GM19351 (cell line): ENCODE measurements at regions not wholly inside any gene's neighbourhood (a gene's known extent, or its start where the extent isn't known, plus 50 kb on each side); places are given as distances from the start of the nearest gene placed in this dataset.
"Not testable (repeated sequence)": the region's sequence is repeated elsewhere in the genome, so short reads cannot be mapped to it uniquely, and the experiment has no call there.

Source experiments
- ATAC-seq: cut with Tn5 transposase; IDR thresholded peaks from one replicate; pipeline ENCODE4 v1.9.1; 2021; ENCODE audit warnings: mild to moderate bottlenecking, moderate library complexity; ENCODE audit not compliant: unreplicated experiment

- not testable (repeated sequence) for ATAC-seq
These were observed 239.3 kb upstream of the SGCG start for GRCh38 chr13:22941495-22941894.

DNA sequence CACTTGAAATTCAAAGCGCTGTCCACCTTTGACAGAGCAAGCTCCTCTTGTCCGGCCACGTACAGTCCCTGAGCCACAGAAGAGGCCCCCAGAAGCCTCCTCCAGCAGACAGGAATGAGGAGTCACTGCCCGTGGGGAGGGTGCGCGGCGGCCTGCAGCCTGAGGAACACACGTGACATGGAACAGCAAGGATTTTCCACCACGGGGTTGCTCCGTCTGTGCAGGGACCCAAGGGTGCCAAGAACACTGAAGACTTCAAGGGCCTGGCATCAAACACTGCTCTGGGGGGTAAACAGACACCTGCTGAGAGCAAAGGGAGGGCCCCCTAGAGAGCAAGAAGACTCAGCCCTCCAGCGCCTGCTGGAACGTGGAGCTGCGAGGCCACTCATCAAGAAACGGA, 237.9 kb upstream of the SGCG start:
- not testable (repeated sequence) for ATAC-seq

DNA sequence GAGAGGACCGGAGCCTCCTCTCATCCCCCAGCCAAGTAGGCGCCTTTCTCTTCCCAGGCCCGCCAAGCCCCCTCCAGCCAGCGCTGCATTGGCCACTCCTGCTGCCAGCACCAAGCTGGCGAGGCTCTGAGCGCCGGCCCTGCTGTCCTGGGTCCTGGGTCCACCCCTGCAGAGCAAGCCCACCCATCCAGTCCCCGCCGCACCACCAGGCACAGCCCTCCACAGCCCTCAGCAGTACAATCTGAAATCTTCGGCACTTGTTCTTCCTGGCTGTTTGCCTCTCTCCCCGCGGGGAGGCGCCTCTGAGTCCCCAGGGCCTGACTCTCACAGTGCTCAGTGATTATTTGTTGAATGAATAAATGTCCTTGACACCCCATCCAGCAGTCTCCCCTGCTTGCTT, 236.4 kb upstream of the SGCG start:
- no peak for ATAC-seq

- no peak for ATAC-seq
These were observed 235.2 kb upstream of the SGCG start for GRCh38 chr13:22945321-22946226.

GRCh38 chr13:22948421-22948820, 232.4 kb upstream of the SGCG start:
- ATAC-seq = no peak

GRCh38 chr13:22952018-22952417, 228.8 kb upstream of the SGCG start:
- not testable (repeated sequence) for ATAC-seq

DNA sequence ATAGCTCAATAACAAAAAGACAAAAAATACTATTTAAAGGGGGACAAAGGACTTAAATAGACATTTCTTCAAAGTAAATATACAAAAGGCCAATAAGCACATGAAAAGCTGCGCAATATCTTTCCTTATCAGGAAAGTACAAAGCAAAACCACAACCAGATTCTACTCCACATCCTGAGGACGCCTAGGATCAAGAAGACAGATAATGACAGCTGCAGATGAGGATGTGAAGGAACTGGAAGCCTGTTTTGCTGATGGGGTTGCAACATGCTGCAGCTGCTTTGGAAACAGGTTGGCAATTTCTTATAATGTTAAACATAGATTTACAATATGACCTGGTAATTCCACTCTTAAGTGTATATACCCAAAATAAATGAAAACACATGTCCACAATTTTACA, 225.6 kb upstream of the SGCG start:
- not testable (repeated sequence) for ATAC-seq

DNA sequence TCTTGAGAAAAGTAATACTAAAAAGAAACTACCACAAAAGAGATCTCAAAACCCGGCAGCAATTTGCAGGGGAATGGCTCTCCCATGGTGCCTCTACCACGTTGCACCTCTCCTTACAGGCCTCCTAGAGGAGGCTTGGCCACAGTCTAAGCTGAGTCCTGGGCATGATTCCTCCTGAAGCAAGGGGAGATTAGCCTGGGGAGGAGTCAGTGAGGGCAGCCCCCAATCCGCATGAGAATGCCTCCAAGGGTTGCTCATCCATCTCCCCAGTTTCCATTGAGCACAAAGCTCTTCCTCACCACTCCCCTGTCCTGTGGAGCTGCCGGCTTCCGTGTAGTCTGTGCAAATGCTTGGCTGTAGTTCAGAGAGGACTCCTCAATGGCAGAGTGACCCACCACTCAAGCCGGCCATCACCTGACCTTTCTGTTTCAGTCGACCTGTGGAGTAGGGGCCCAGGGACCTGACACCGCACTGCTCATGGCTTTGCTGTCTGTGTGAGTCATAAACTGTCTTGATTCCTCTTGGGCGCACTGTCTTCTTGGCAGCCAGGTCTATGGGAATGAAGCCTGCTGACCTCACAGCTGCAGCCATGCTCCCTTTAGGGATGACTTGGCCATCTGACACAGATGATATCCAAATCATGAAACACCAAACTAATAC, 224.2 kb upstream of the SGCG start:
- ATAC-seq = not testable (repeated sequence)

DNA sequence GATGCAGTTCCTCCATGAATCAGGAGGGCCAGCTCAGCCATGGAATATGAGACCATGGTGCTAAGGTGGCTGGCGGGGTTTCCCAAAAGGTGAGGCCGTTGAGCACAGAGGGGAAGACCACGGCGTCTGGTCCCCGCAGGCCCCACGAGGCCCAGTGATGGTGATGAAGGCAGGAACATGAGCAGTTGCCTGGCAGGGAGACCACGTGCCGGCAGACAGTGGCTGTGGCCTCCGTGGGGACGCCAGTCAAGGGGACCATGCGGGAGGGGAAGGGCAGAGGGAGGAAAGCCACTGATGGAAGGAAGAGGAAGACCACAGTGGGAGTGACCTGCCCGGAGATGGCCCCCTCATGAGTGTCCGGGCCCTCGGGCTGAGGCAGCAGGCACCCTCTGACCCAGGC, 220.9 kb upstream of the SGCG start:
- ATAC-seq = not testable (repeated sequence)

DNA sequence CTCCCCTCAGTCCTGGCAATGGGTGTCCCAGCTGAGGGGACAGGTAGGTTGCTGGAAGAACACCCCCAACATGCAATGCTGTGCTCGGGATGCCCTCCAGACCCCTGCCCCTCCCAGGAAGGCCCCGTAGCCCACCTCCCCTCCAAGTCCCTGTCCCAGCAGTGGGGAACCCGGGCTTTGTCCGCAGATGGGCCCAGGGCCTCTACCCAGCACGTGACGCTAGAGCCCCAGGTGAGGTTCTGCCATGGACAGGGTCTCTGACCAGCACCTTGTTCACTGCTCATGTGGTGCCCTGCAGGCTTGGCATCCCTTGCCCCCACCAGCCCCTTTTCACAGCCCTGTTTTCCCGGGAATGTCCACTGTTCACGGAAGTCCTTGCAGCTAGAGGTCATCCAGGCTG, 220.0 kb upstream of the SGCG start:
- ATAC-seq = no peak

DNA sequence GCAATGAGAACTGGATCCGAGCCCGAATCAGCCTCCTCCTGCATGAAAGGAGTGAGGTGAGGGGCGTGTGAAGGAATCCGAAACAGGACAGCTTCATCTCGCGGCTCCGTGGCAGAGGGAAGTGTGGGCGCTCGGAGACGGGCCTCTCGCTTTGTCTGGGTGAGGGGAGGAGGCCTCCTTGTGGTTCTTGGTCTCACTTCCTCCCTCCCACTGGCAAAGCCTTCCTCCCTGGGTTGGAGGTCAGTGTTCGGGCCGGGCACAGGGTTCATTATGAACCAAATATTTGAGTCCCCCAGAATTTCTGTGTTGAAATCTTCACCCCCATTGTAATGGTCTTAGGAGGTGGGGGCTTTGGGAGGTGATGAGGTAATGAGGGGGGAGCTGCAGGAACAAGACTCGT, 219.4 kb upstream of the SGCG start:
- ATAC-seq = not testable (repeated sequence)

DNA sequence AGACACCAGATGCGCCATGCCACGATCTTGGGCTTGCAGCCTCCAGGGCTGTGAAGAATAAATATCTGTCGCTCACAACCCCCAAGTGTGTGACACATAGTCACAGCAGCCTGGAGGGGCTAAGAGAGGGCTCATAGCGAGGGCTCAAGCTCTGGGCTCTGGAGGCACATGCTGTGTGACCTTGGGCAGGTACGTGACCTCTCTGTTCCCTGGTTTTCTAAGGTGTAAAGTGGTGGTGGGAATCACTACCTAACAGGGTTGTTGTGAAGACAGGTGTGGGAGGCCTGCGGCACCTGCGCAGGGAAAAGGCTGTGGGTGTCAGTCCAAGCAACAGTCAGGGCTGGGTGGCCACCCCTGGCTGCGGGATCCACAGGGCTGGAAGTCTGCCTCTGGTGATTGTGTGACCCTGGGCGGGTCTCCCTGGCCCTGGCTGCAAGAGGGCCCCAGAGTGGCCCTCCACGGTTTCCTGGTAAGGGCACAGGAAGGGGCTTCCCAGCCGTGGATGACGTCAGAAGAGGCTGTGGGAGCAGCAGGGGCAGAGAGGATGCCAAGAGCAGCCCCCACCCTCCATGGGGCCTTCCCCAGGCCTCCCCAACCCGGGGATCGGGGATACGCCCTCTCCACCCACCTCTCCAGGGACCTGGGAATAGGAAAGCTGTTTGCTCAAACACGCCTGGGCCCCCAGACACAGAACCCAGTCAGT, 218.8 kb upstream of the SGCG start:
- no peak for ATAC-seq

GRCh38 chr13:22963384-22964053, 217.3 kb upstream of the SGCG start:
- ATAC-seq = not testable (repeated sequence)

GRCh38 chr13:22964245-22964966, 216.4 kb upstream of the SGCG start:
- ATAC-seq = no peak

DNA sequence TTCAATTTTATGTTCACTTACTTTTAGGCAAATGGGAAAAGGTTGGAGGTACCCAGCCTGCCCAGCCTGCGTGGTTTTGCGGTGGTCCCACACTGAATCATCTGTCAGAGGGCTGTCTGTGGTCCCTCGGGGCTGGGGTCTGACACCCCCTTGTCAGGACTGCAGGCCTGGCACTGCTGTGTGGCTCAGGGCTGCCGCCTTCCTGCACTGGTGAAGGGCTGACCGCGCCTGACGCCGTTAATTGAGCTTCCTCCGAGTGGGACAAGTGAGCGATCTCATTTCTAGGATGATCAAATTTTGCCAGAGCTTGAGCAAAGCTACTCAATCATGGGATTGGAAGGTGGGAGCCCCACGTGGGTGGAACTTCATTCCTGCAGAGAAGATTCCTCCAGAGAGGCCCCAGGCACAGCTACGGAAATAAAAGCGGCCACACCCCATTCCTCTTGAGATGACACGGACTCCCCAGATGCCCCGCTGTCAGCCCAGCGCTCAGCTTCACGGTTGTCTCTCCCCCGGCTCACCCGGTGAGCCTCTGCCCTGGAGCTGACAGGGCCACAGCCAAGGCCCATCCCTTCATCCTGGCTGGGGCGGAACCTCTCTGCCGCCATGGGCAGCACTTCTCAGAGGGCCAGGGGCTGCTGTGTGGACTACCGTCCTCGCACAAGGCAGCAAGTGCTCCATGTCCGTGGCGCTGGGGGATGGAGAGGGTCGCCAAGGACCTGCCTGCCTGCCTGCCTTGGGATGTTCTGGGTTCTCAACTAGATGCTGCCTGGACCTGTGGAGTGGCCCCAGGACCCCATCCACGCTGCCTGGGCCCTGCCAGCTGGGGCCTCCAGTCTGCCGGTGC, 215.5 kb upstream of the SGCG start:
- not testable (repeated sequence) for ATAC-seq

DNA sequence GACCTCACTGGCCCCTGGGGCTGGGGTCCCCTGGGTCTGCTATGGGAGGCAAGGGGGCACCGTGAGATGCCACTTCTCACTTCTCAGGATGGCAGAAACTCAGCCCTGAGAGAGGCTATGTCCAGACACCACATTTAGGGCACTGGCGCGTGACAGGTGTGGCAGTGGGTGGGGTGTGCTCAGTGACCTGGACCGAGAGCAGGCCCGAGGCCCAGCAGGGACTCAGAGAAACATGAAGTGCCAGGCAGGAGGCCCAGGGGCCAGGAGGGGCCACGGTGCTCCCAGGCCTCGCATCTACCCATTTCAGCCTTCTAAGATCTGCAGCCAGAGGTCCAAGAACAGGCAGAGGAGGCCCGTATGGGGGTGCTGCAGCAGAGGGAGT, 214.9 kb upstream of the SGCG start:
- ATAC-seq = not testable (repeated sequence)

DNA sequence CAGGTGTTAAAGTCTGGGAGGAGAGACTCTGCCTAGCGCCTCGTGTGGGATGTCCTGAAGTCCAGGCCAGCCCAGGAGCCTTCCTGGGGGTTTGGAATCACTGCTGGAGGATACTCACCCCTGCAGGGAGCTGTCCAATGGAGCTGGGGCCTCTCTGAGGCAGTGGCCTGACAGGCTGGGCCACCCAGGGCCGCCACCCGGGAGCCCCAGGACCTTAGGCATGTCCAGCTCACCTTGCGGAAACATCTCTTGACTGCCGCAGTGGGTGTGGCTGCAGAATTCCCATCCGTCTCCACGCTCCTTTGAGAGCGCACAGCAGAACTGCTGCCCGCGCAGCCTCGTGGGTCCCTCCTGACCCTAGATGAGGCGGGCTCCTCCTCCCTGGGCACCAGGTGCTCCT, 214.0 kb upstream of the SGCG start:
- ATAC-seq = not testable (repeated sequence)

- no peak for ATAC-seq
These were observed 213.1 kb upstream of the SGCG start for GRCh38 chr13:22967669-22968068.

GRCh38 chr13:22979952-22980351, 200.8 kb upstream of the SGCG start:
- ATAC-seq = no peak
